Neural progenitor cell (in vitro differentiated cells): ENCODE measurements at regions not wholly inside any gene's neighbourhood (a gene's known extent, or its start where the extent isn't known, plus 50 kb on each side); places are given as distances from the start of the nearest gene placed in this dataset.
A peak's percentile ranks its signal among the peaks of the same experiment; 100 is the strongest.

Experiments used
- DNase-seq: peaks from one replicate; pipeline ENCODE4 v3.0.0-alpha.2; 2016; ENCODE audit warnings: low spot score
- H2AFZ ChIP-seq: fragments of 200-600 bp; sonication (generic); replicated peaks from 2 replicates; pipeline ENCODE4 v1.6.1; 2016; ENCODE audit warnings: antibody characterized with exemption
- H3F3A ChIP-seq: fragments of 200-600 bp; sonication (generic); 2 replicates; pipeline ENCODE4 v1.6.1; 2016; ENCODE audit warnings: antibody characterized with exemption, low read depth
- H3K27ac ChIP-seq: fragments of 200-600 bp; sonication (generic); 2 replicates; pipeline ENCODE4 v1.5.1; 2016; ENCODE audit warnings: mild to moderate bottlenecking
- H3K27me3 ChIP-seq: fragments of 200-600 bp; sonication (generic); 2 replicates; pipeline ENCODE4 v1.6.1; 2016; ENCODE audit warnings: mild to moderate bottlenecking, moderate library complexity
- H3K36me3 ChIP-seq: fragments of 200-600 bp; sonication (generic); 2 replicates; pipeline ENCODE4 v1.5.1; 2016
- H3K4me1 ChIP-seq: fragments of 200-600 bp; sonication (generic); 2 replicates; pipeline ENCODE4 v1.6.1; 2016; ENCODE audit warnings: mixed run types
- H3K4me2 ChIP-seq: fragments of 200-600 bp; sonication (generic); 2 replicates; pipeline ENCODE4 v1.6.1; 2016
- H3K4me3 ChIP-seq: fragments of 200-600 bp; sonication (generic); 2 replicates; pipeline ENCODE4 v1.5.1; 2016
- H3K79me2 ChIP-seq: fragments of 200-600 bp; sonication (generic); 2 replicates; pipeline ENCODE4 v1.6.1; 2016; ENCODE audit warnings: low read depth
- H3K9ac ChIP-seq: fragments of 200-600 bp; sonication (generic); 2 replicates; pipeline ENCODE4 v1.6.1; 2016
- H3K9me3 ChIP-seq: fragments of 200-600 bp; sonication (generic); 2 replicates; pipeline ENCODE4 v1.5.1; 2016; ENCODE audit warnings: low read depth
- H4K20me1 ChIP-seq: fragments of 200-600 bp; sonication (generic); 2 replicates; pipeline ENCODE4 v1.6.1; 2016; ENCODE audit warnings: low read depth
- H3K27ac Mint-ChIP-seq: 3 replicates; pipeline ENCODE4 v1.8.0; 2021; ENCODE audit warnings: mixed read lengths
- H3K27me3 Mint-ChIP-seq: 2 replicates; pipeline ENCODE4 v1.8.0; 2022; ENCODE audit warnings: low read depth, mild to moderate bottlenecking, inconsistent platforms, moderate library complexity, mixed read lengths; ENCODE audit not compliant: insufficient read depth
- H3K36me3 Mint-ChIP-seq: 3 replicates; pipeline ENCODE4 v1.8.0; 2021; ENCODE audit warnings: mixed read lengths
- H3K4me1 Mint-ChIP-seq: 3 replicates; pipeline ENCODE4 v1.8.0; 2021; ENCODE audit warnings: mixed read lengths
- H3K4me3 Mint-ChIP-seq: 3 replicates; pipeline ENCODE4 v1.8.0; 2021; ENCODE audit warnings: mild to moderate bottlenecking, moderate library complexity, mixed read lengths
- H3K9me3 Mint-ChIP-seq: 3 replicates; pipeline ENCODE4 v1.8.0; 2020; ENCODE audit warnings: mixed read lengths
- CTCF ChIP-seq: fragments of 200-600 bp; sonication (generic); IDR thresholded peaks from 2 replicates; pipeline ENCODE4 v1.5.1; 2017; ENCODE audit warnings: antibody characterized with exemption, mild to moderate bottlenecking
- EZH2 ChIP-seq: fragments of 200-600 bp; sonication (generic); IDR thresholded peaks from 2 replicates; pipeline ENCODE4 v1.6.1; 2017; ENCODE audit warnings: antibody characterized with exemption, mild to moderate bottlenecking, moderate library complexity
- EZH2phosphoT487 ChIP-seq: fragments of 200-600 bp; sonication (generic); IDR thresholded peaks from 2 replicates; pipeline ENCODE4 v1.6.1; 2017; ENCODE audit warnings: antibody characterized with exemption

GRCh38 chr14:29444216-29444615, 483.4 kb downstream of the PRKD1 start:
- Histone ChIP-seq H3K4me2 (no peak overlapping the region), H3K9ac (no peak overlapping the region), H3K4me1 (no peaks in the 10 kb centered on the region), H4K20me1 (no peaks in the 10 kb centered on the region), H3K27me3 (no peaks in the 10 kb centered on the region), H3K9me3 (no peaks in the 10 kb centered on the region), H3K4me3 (no peak overlapping the region), H2AFZ (no peak overlapping the region), H3K36me3 (no peaks in the 10 kb centered on the region), H3K79me2 (no peaks in the 10 kb centered on the region), H3K27ac (no peak overlapping the region), H3F3A (no peaks in the 10 kb centered on the region)
- Mint-ChIP-seq H3K4me1 (peaks cover 14% of the 10 kb centered on the region), H3K27me3 (peaks cover 4% of the 10 kb centered on the region), H3K9me3 (no peaks in the 10 kb centered on the region), H3K4me3 (no peak overlapping the region), H3K36me3 (no peaks in the 10 kb centered on the region), H3K27ac (no peak overlapping the region)
- TF ChIP-seq EZH2 (no peak), CTCF (no peak), EZH2phosphoT487 (no peak)
- no peak for DNase-seq

GRCh38 chr14:29444805-29445204, 482.8 kb downstream of the PRKD1 start:
- H4K20me1 ChIP-seq: no peaks in the 10 kb centered on the region
- no peaks in the 10 kb centered on the region for H3K36me3 ChIP-seq
- no peaks in the 10 kb centered on the region for H3K79me2 ChIP-seq
- no peak overlapping the region for H3K27ac ChIP-seq
- H3F3A ChIP-seq: no peaks in the 10 kb centered on the region
- H3K9ac ChIP-seq: no peak overlapping the region
- no peaks in the 10 kb centered on the region for H3K9me3 ChIP-seq
- H3K4me1 ChIP-seq: no peaks in the 10 kb centered on the region
- peaks cover 4% of the 10 kb centered on the region for H3K27me3 Mint-ChIP-seq
- DNase-seq: no peak
- H3K27ac Mint-ChIP-seq: no peak overlapping the region
- no peak overlapping the region for H3K4me2 ChIP-seq
- H3K27me3 ChIP-seq: no peaks in the 10 kb centered on the region
- TF ChIP-seq EZH2: no peak
- TF ChIP-seq EZH2phosphoT487: no peak
- no peak for TF ChIP-seq CTCF
- no peak overlapping the region for H3K4me3 ChIP-seq
- H3K36me3 Mint-ChIP-seq: no peaks in the 10 kb centered on the region
- H3K9me3 Mint-ChIP-seq: no peaks in the 10 kb centered on the region
- H3K4me3 Mint-ChIP-seq: no peak overlapping the region
- H3K4me1 Mint-ChIP-seq: peaks cover 14% of the 10 kb centered on the region
- no peak overlapping the region for H2AFZ ChIP-seq

- H3K36me3 ChIP-seq: no peaks in the 10 kb centered on the region
- no peak overlapping the region for H3K9ac ChIP-seq
- H3K27ac Mint-ChIP-seq: peak overlapping the region; percentile 67
- peaks cover 14% of the 10 kb centered on the region for H3K4me1 Mint-ChIP-seq
- no peak overlapping the region for H3K4me3 ChIP-seq
- H3K27me3 ChIP-seq: no peaks in the 10 kb centered on the region
- no peak for TF ChIP-seq EZH2
- no peak for TF ChIP-seq EZH2phosphoT487
- no peak for TF ChIP-seq CTCF
- peaks cover 6% of the 10 kb centered on the region for H3K4me1 ChIP-seq
- no peak overlapping the region for H3K27ac ChIP-seq
- H2AFZ ChIP-seq: no peak overlapping the region
- peak; percentile 33 for DNase-seq
- no peaks in the 10 kb centered on the region for H4K20me1 ChIP-seq
- H3F3A ChIP-seq: no peaks in the 10 kb centered on the region
- H3K4me3 Mint-ChIP-seq: no peak overlapping the region
- no peaks in the 10 kb centered on the region for H3K79me2 ChIP-seq
- H3K9me3 ChIP-seq: no peaks in the 10 kb centered on the region
- no peaks in the 10 kb centered on the region for H3K9me3 Mint-ChIP-seq
- no peaks in the 10 kb centered on the region for H3K36me3 Mint-ChIP-seq
- no peak overlapping the region for H3K4me2 ChIP-seq
- H3K27me3 Mint-ChIP-seq: peaks cover 4% of the 10 kb centered on the region
These were observed 480.7 kb downstream of the PRKD1 start for GRCh38 chr14:29446971-29447370.

GRCh38 chr14:29451941-29452340, 475.7 kb downstream of the PRKD1 start:
- H4K20me1 ChIP-seq: no peaks in the 10 kb centered on the region
- H3K9me3 Mint-ChIP-seq: no peaks in the 10 kb centered on the region

More at GRCh38 chr14:29451941-29452340, 475.7 kb downstream of the PRKD1 start:
- Histone ChIP-seq H3K79me2 (no peaks in the 10 kb centered on the region), H3K27me3 (no peaks in the 10 kb centered on the region), H3K27ac (no peak overlapping the region), H3K4me1 (peaks cover 40% of the 10 kb centered on the region), H3K4me3 (no peak overlapping the region), H2AFZ (no peak overlapping the region), H3K9ac (no peak overlapping the region), H3F3A (peaks cover 15% of the 10 kb centered on the region), H3K4me2 (no peak overlapping the region), H3K36me3 (no peaks in the 10 kb centered on the region), H3K9me3 (peaks cover 4% of the 10 kb centered on the region)
- H3K4me3 Mint-ChIP-seq: no peak overlapping the region
- no peaks in the 10 kb centered on the region for H3K36me3 Mint-ChIP-seq
- DNase-seq: no peak
- TF ChIP-seq EZH2 (no peak), EZH2phosphoT487 (no peak), CTCF (no peak)
- H3K4me1 Mint-ChIP-seq: peaks cover 14% of the 10 kb centered on the region
- H3K27me3 Mint-ChIP-seq: no peaks in the 10 kb centered on the region
- no peak overlapping the region for H3K27ac Mint-ChIP-seq
